ENCODE measurements at regions not wholly inside any gene's neighbourhood (a gene's known extent, or its start where the extent isn't known, plus 50 kb on each side); places are given as distances from the start of the nearest gene placed in this dataset.

DNA sequence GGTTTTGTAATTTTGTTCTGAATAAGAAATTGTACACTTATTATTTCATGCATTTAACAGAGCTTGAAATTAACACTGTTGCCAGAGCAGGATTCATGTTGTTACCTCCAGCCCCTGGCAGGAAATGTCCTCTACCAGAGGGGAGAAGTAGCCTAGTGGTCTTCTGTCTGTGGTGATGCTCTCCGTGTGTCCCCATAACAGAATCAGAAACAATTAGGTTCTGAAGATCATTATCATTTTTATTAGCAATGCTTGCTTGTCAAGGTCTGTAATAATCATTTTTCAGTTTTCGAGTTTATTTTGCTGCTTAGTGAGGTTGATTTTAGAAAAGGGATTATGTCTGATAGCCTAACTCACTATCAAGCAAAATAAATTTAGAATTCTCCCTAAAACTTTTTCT is 116.6 kb upstream of the CNTNAP5 start:
- Histone ChIP-seq H3K79me2 (ENCODE audit: insufficient read depth, low read length) (no peaks in the 10 kb centered on the region), H3K4me1 (ENCODE audit: insufficient read depth, low read length) (no peaks in the 10 kb centered on the region), H3K36me3 (ENCODE audit: insufficient read depth, low read length) (no peaks in the 10 kb centered on the region), H2AFZ (ENCODE audit: low read depth, low read length) (no peak overlapping the region), H3K4me2 (ENCODE audit: insufficient read depth, low read length) (no peak overlapping the region), H3K9me3 (ENCODE audit: insufficient read depth, low read length, severe bottlenecking) (no peaks in the 10 kb centered on the region), H3K4me3 (ENCODE audit: low read depth in 1 of 2, low read length in 2 of 2) (no peak overlapping the region), H4K20me1 (ENCODE audit: insufficient read depth, low read length) (no peaks in the 10 kb centered on the region), H3K27me3 (ENCODE audit: insufficient read depth, low read length, poor library complexity) (no peaks in the 10 kb centered on the region), H3K9ac (ENCODE audit: low read depth, low read length) (no peak overlapping the region), H3K27ac (ENCODE audit: low read length) (no peak overlapping the region)
- DNase-seq (no peak), ATAC-seq (ENCODE audit: insufficient read depth, low read depth) (no peak)
- TF ChIP-seq, protein P1, sequence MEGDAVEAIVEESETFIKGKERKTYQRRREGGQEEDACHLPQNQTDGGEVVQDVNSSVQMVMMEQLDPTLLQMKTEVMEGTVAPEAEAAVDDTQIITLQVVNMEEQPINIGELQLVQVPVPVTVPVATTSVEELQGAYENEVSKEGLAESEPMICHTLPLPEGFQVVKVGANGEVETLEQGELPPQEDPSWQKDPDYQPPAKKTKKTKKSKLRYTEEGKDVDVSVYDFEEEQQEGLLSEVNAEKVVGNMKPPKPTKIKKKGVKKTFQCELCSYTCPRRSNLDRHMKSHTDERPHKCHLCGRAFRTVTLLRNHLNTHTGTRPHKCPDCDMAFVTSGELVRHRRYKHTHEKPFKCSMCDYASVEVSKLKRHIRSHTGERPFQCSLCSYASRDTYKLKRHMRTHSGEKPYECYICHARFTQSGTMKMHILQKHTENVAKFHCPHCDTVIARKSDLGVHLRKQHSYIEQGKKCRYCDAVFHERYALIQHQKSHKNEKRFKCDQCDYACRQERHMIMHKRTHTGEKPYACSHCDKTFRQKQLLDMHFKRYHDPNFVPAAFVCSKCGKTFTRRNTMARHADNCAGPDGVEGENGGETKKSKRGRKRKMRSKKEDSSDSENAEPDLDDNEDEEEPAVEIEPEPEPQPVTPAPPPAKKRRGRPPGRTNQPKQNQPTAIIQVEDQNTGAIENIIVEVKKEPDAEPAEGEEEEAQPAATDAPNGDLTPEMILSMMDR (IDR thresholded peaks at IDR 0.05; ENCODE audit: borderline replicate concordance, extremely low read depth, low read length, poor library complexity, severe bottlenecking) = no peak

DNA sequence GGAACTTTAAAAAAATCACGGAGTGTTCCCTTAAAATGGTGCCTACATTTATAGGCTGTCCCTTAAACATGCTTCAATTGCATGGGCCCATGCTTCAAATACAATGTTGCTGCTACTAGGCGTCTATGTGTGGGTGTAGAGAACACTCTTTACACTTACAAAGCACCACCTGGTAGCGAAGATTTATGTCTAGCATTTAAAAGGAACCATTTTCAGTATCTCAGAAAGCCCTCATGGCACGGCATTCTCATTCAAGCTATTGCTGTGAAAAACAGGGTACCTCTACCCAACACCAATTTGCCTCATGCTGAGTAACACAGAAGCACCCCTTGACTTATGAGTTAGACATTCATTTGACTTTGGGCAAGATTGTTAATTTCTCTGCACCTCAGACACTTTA is 112.9 kb upstream of the CNTNAP5 start:
- no peak for DNase-seq
- Histone ChIP-seq H3K4me1 (ENCODE audit: insufficient read depth, low read length) (no peaks in the 10 kb centered on the region), H3K79me2 (ENCODE audit: insufficient read depth, low read length) (no peaks in the 10 kb centered on the region), H4K20me1 (ENCODE audit: insufficient read depth, low read length) (no peaks in the 10 kb centered on the region), H3K4me3 (ENCODE audit: low read depth in 1 of 2, low read length in 2 of 2) (no peak overlapping the region), H2AFZ (ENCODE audit: low read depth, low read length) (no peak overlapping the region), H3K4me2 (ENCODE audit: insufficient read depth, low read length) (no peak overlapping the region), H3K9ac (ENCODE audit: low read depth, low read length) (no peak overlapping the region), H3K36me3 (ENCODE audit: insufficient read depth, low read length) (no peaks in the 10 kb centered on the region), H3K9me3 (ENCODE audit: insufficient read depth, low read length, severe bottlenecking) (no peaks in the 10 kb centered on the region), H3K27me3 (ENCODE audit: insufficient read depth, low read length, poor library complexity) (no peaks in the 10 kb centered on the region), H3K27ac (ENCODE audit: low read length) (no peak overlapping the region)
- no peak for ATAC-seq (ENCODE audit: insufficient read depth, low read depth)
- no peak for TF ChIP-seq EZH2 (IDR thresholded peaks at IDR 0.05; ENCODE audit: borderline replicate concordance, low read depth, low read length, severe bottlenecking)
- TF ChIP-seq, protein P1 (IDR thresholded peaks at IDR 0.05; ENCODE audit: borderline replicate concordance, extremely low read depth, low read length, poor library complexity, severe bottlenecking) = no peak

GRCh38 chr2:123913143-123913735 is 111.8 kb upstream of the CNTNAP5 start:
- H3K4me2 ChIP-seq (ENCODE audit: insufficient read depth, low read length) = no peak overlapping the region

More at GRCh38 chr2:123913143-123913735, 111.8 kb upstream of the CNTNAP5 start:
- Histone ChIP-seq H4K20me1 (ENCODE audit: insufficient read depth, low read length) (no peaks in the 10 kb centered on the region), H3K4me1 (ENCODE audit: insufficient read depth, low read length) (no peaks in the 10 kb centered on the region), H3K9ac (ENCODE audit: low read depth, low read length) (no peak overlapping the region), H2AFZ (ENCODE audit: low read depth, low read length) (no peak overlapping the region), H3K9me3 (ENCODE audit: insufficient read depth, low read length, severe bottlenecking) (no peaks in the 10 kb centered on the region), H3K27ac (ENCODE audit: low read length) (no peak overlapping the region), H3K27me3 (ENCODE audit: insufficient read depth, low read length, poor library complexity) (no peaks in the 10 kb centered on the region), H3K4me3 (ENCODE audit: low read depth in 1 of 2, low read length in 2 of 2) (no peak overlapping the region), H3K36me3 (ENCODE audit: insufficient read depth, low read length) (no peaks in the 10 kb centered on the region), H3K79me2 (ENCODE audit: insufficient read depth, low read length) (no peaks in the 10 kb centered on the region)
- DNase-seq (no peak), ATAC-seq (ENCODE audit: insufficient read depth, low read depth) (no peak)
- TF ChIP-seq EZH2 (IDR thresholded peaks at IDR 0.05; ENCODE audit: borderline replicate concordance, low read depth, low read length, severe bottlenecking) = no peak
- TF ChIP-seq, protein P1 (IDR thresholded peaks at IDR 0.05; ENCODE audit: borderline replicate concordance, extremely low read depth, low read length, poor library complexity, severe bottlenecking) = no peak

Measured in DND-41 (cell line).